Suprapubic skin (tissue), 4 donors: ENCODE measurements at regions not wholly inside any gene's neighbourhood (a gene's known extent, or its start where the extent isn't known, plus 50 kb on each side); places are given as distances from the start of the nearest gene placed in this dataset.

Experiments
- DNase-seq, 2 donors: peaks; one replicate each; pipeline ENCODE4 v3.0.0-alpha.2; 2019; ENCODE audit warnings: low spot score in 2 of 2
- H3K27ac ChIP-seq: fragments of 200-600 bp; sonication (generic); one replicate; pipeline ENCODE4 v1.5.1; 2019
- H3K27me3 ChIP-seq: fragments of 200-600 bp; sonication (generic); one replicate; pipeline ENCODE4 v1.5.1; 2019
- H3K36me3 ChIP-seq: fragments of 200-600 bp; sonication (generic); one replicate; pipeline ENCODE4 v1.5.1; 2019
- H3K4me1 ChIP-seq: fragments of 200-600 bp; sonication (generic); one replicate; pipeline ENCODE4 v1.5.1; 2019
- H3K4me3 ChIP-seq: fragments of 200-600 bp; sonication (generic); one replicate; pipeline ENCODE4 v1.5.1; 2019; ENCODE audit warnings: mild to moderate bottlenecking
- H3K9me3 ChIP-seq: fragments of 200-600 bp; sonication (generic); one replicate; pipeline ENCODE4 v1.5.1; 2019
- CTCF ChIP-seq, 2 donors: fragments of 200-600 bp in 1 of 2; fragments of 450-650 bp in 1 of 2; sonication (generic) in 1 of 2; IDR thresholded peaks; one replicate each; pipeline ENCODE4 v1.5.1; 2016 to 2019; ENCODE audit warnings: antibody characterized with exemption in 2 of 2, mild to moderate bottlenecking in 1 of 2, moderate library complexity in 1 of 2
- EP300 ChIP-seq: sonication (generic); formaldehyde crosslinking; IDR thresholded peaks from one replicate; pipeline ENCODE4 v1.6.1; 2017; ENCODE audit warnings: antibody characterized with exemption
- POLR2A ChIP-seq, 2 donors: fragments of 450-650 bp; IDR thresholded peaks; one replicate each; pipeline ENCODE4 v1.6.1; 2017; ENCODE audit warnings: antibody characterized with exemption in 2 of 2, mild to moderate bottlenecking in 2 of 2, moderate library complexity in 2 of 2
- POLR2AphosphoS5 ChIP-seq, 3 donors: sonication (generic); formaldehyde crosslinking; IDR thresholded peaks; one replicate each; pipeline ENCODE4 v1.6.1; 2017; ENCODE audit warnings: antibody characterized with exemption in 3 of 3
- WGBS: methylation state at CpG from one replicate; pipeline ENCODE4 v1.1.5; 2018; 5-methylcytosine and 5-hydroxymethylcytosine counted together

GRCh38 chr3:30502742-30503073, 103.7 kb upstream of the TGFBR2 start:
- WGBS = 76% methylated on average over 1 of the region's 1 CpG
- no peaks in the 10 kb centered on the region for H3K27me3 ChIP-seq
- TF ChIP-seq CTCF (IDR thresholded peaks at IDR 0.05) = no peak
- TF ChIP-seq POLR2A (IDR thresholded peaks at IDR 0.05) = no peak
- TF ChIP-seq POLR2AphosphoS5 (IDR thresholded peaks at IDR 0.05) = no peak
- TF ChIP-seq EP300 = no peak

DNA sequence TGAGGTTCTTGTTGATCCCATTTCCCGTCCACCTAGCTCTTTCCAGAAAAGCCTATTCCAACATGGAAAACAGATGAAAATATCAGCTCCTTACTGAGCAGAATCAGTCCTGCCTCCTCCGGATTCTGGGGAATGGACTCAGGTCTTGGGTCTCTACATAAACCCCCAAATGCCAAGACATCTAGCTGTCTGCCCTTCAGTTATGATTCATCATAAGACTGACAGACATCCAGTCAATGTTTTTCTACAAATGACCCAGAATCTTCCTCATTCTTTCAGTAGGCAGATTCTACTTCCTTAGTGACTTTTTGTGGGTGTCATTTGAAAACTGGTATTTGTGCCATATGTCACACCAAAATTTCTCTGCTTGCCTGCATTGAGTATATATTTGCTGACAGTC, 103.0 kb upstream of the TGFBR2 start:
- TF ChIP-seq EP300 (no peak), POLR2AphosphoS5 (IDR thresholded peaks at IDR 0.05) (no peak), CTCF (IDR thresholded peaks at IDR 0.05) (no peak), POLR2A (IDR thresholded peaks at IDR 0.05) (no peak)
- WGBS = 69% methylated on average over 2 of the region's 2 CpGs
- H3K9me3 ChIP-seq = no peaks in the 10 kb centered on the region
- H3K4me3 ChIP-seq = no peak overlapping the region
- no peaks in the 10 kb centered on the region for H3K27me3 ChIP-seq
- no peak for DNase-seq
- no peaks in the 10 kb centered on the region for H3K36me3 ChIP-seq
- peaks cover 5% of the 10 kb centered on the region for H3K4me1 ChIP-seq
- no peak overlapping the region for H3K27ac ChIP-seq

More at GRCh38 chr3:30502742-30503073, 103.7 kb upstream of the TGFBR2 start:
- Histone ChIP-seq H3K9me3 (no peaks in the 10 kb centered on the region), H3K36me3 (no peaks in the 10 kb centered on the region), H3K4me1 (peaks cover 5% of the 10 kb centered on the region), H3K27ac (no peak overlapping the region), H3K4me3 (no peak overlapping the region)
- DNase-seq = no peak

- Histone ChIP-seq H3K9me3 (no peaks in the 10 kb centered on the region), H3K4me3 (no peak overlapping the region), H3K4me1 (no peaks in the 10 kb centered on the region), H3K27ac (no peak overlapping the region), H3K27me3 (no peaks in the 10 kb centered on the region), H3K36me3 (no peaks in the 10 kb centered on the region)
- no peak for TF ChIP-seq POLR2A (IDR thresholded peaks at IDR 0.05)
- 61% methylated on average over 1 of the region's 1 CpG for WGBS
- DNase-seq = no peak
These were observed 101.5 kb upstream of the TGFBR2 start for GRCh38 chr3:30504939-30505338.

DNA sequence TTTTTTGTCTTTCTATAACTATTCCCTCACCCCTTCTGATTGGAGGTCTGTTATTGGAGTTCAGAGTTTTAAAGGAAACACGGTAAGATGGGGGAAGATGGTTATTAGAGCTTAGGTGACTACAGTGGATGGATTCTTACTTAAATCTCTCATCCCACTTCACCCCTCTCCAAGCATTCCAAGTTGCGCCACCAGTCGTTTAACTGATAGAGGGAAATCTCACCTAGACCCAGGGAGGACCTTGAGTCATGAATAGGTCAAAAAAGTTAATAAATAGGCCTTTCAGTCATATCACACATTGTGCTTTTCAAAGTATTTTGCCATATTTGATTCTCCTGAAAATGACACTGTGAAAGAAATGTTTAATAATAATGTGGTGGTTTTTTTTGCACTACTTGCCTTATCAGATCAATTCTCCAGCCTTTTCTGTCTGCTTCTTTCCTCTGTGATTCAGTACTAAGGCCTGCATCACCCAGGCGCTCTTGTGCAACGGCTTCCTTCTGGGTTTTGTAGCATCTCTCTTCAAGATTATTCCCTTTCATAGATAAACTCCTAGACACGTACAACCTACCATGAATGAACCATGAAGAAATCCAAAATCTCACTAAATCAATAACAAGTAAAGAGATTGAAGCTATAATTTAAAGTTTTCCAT, 100.4 kb upstream of the TGFBR2 start:
- no peak overlapping the region for H3K27ac ChIP-seq
- no peak for TF ChIP-seq POLR2A (IDR thresholded peaks at IDR 0.05)
- no peak for TF ChIP-seq EP300
- TF ChIP-seq CTCF (IDR thresholded peaks at IDR 0.05) = no peak
- TF ChIP-seq POLR2AphosphoS5 (IDR thresholded peaks at IDR 0.05) = no peak
- no peaks in the 10 kb centered on the region for H3K4me1 ChIP-seq
- WGBS = 95% methylated on average over 6 of the region's 6 CpGs
- H3K9me3 ChIP-seq = no peaks in the 10 kb centered on the region
- H3K27me3 ChIP-seq = no peaks in the 10 kb centered on the region
- H3K36me3 ChIP-seq = no peaks in the 10 kb centered on the region
- no peak overlapping the region for H3K4me3 ChIP-seq
- DNase-seq = no peak

DNA sequence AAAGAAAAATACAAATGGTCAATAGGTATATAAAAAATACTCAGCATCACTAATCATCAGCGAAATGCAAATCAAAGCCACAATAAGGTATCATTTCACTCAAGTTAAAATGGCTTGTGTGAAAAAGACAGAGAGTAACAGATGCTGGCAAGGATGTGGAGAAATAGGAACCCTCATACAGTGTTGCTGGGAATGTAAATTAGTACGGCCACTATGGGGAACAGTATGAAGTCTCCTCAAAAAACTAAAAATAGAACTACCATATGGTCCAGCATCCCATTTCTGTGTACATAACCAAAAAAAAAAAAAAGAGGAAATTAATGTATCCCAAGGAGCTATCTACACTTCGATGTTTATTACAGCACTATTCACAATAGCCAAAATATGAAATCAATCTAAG, 98.1 kb upstream of the TGFBR2 start:
- no peaks in the 10 kb centered on the region for H3K27me3 ChIP-seq
- H3K9me3 ChIP-seq = no peaks in the 10 kb centered on the region
- no peak overlapping the region for H3K4me3 ChIP-seq
- WGBS = 81% methylated on average over 3 of the region's 3 CpGs
- H3K27ac ChIP-seq = no peak overlapping the region
- no peaks in the 10 kb centered on the region for H3K36me3 ChIP-seq
- no peak for TF ChIP-seq CTCF (IDR thresholded peaks at IDR 0.05)
- TF ChIP-seq POLR2A (IDR thresholded peaks at IDR 0.05) = no peak
- peaks cover 7% of the 10 kb centered on the region for H3K4me1 ChIP-seq
- no peak for DNase-seq

GRCh38 chr3:30510596-30510995, 95.8 kb upstream of the TGFBR2 start:
- Histone ChIP-seq H3K27ac (no peak overlapping the region), H3K9me3 (no peaks in the 10 kb centered on the region), H3K4me1 (peaks cover 7% of the 10 kb centered on the region), H3K27me3 (no peaks in the 10 kb centered on the region), H3K4me3 (no peak overlapping the region), H3K36me3 (no peaks in the 10 kb centered on the region)
- no peak for DNase-seq
- TF ChIP-seq EP300 = no peak
- no peak for TF ChIP-seq CTCF (IDR thresholded peaks at IDR 0.05)
- TF ChIP-seq POLR2A (IDR thresholded peaks at IDR 0.05) = no peak
- TF ChIP-seq POLR2AphosphoS5 (IDR thresholded peaks at IDR 0.05) = no peak
- WGBS = 88% methylated on average over 3 of the region's 3 CpGs
